Cardiac fibroblast (primary cell): ENCODE measurements at regions not wholly inside any gene's neighbourhood (a gene's known extent, or its start where the extent isn't known, plus 50 kb on each side); places are given as distances from the start of the nearest gene placed in this dataset.

Source experiments
- DNase-seq, 2 donors: peaks; one replicate each; pipeline versions ENCODE4 v3.0.0 to v3.0.0-alpha.2; 2010; ENCODE audit warnings: low read depth in 2 of 2
- H3K4me3 ChIP-seq, 2 donors: replicated peaks in 1 of 2; 1 replicate in 1 of 2; 2 replicates in 1 of 2; pipeline ENCODE4 v1.5.1; 2011; ENCODE audit warnings: low read depth in 2 of 2, low read length in 2 of 2, mild to moderate bottlenecking in 2 of 2, moderate library complexity in 1 of 2
- CTCF ChIP-seq: IDR thresholded peaks from one replicate; pipeline ENCODE4 v1.5.1; 2011; ENCODE audit warnings: low read depth, mild to moderate bottlenecking, low read length, inconsistent platforms

DNA sequence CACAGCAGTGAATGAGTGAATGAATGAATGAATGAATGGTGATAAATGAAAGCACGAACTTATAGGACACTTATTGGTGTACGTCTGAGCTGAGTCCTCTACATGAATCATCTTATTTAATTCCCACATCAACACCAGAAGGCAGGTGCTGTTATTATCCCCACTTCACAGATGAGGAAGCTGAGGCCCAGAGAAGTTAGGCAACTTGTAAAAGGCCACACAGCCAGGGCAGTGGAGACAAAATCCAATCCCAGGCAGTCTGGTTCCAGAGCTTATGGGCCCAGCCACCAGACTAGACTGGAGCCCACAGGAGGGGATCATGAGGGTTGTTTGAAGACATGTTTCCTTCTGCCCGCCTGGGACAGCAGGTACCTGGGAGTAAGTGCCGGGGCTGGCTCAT, 364.0 kb downstream of the MN1 start:
- DNase-seq = no peak
- TF ChIP-seq CTCF = no peak
- no peak overlapping the region for H3K4me3 ChIP-seq

- DNase-seq = peak; percentile 31 to 53
- H3K4me3 ChIP-seq = no peak overlapping the region
- no peak for TF ChIP-seq CTCF
Measured at GRCh38 chr22:27438271-27438980, 363.1 kb downstream of the MN1 start.

DNA sequence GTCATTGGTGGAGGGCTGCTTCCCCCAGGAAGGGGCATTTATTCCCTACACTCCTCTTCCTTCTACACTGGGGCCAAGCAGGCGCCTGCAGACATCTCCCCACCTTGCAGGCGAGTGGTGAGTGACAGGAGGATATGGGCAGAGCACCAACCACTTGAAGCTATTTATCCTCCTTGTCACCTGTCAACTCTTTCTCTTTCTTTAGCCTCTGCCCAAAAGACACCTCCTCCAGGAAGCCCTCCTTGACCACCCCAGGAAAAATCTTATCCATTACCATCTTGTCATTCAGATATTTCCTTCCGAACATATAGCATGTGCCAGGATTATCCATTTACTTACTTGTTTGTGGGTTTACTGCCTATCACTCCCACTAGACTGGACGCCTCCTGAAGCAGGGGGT, 362.4 kb downstream of the MN1 start:
- H3K4me3 ChIP-seq = no peak overlapping the region
- TF ChIP-seq CTCF = no peak
- DNase-seq = no peak

DNA sequence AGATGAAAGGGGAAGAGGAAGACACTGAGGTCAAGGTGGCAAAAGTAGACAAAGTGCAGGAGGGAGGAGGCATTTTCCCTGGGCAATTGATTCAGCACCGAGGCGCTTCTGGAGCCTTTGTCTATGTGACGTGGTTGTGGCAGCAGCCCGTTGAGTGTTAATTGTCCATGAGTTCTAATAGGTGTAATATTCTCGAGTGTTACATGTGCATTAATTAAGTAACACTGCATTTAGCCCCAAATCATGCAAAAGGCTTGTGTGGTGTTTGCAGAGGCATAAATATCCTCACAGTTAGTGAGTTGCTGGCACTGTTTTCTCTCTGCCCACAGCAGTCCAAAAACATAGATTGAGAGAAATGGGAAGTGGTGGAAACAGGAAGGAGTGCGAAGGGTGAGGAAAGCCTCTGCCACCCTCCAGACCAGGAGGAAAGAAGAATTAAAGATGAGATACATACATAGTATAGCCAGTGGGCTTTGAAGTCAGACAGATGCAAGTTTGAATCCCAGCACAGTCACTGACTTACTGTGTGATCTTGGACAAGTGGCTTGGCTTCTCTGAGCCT, 361.2 kb downstream of the MN1 start:
- no peak overlapping the region for H3K4me3 ChIP-seq
- no peak for DNase-seq
- TF ChIP-seq CTCF = no peak

DNA sequence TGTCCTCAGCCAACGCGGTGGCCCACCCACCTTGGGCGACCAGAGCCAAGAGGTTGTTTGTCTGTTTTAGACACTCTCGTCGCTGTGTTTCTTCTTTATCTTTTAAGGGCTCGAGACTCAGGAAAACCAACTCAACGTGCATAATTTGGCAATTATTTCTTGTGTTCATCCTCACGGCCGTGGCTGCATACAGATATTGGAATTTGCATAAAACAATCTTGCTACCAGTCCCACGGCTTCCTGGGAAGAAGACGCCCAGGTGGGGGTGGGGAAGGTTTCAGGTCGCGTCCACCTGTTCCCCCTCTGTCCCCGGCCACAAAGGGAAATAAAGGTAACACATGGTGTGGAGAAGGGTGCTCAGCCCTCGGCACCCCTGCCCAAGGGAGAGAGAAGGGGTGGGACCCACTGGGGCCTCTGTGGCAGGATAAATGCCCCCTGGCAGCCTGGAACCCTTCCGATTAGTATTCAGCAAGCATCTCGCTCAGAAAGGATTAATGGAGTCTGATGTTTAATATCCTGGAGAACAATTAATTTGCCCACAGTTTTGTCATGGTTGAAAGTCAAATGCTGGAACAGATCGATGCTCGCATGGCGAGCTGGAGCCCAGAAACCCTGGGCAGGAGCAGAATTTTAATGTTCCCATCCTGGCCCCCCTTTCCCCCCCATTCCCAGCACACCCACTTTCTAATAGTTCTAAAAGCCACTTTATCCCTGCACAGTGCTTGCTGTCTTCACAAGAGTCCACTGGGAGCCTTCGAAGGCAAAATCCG, 359.7 kb downstream of the MN1 start:
- no peak for DNase-seq
- no peak for TF ChIP-seq CTCF

GRCh38 chr22:27443306-27443705, 358.2 kb downstream of the MN1 start:
- no peak for DNase-seq
- no peak for TF ChIP-seq CTCF
- H3K4me3 ChIP-seq = no peak overlapping the region

More for the DNA sequence above, 359.7 kb downstream of the MN1 start:
- no peak overlapping the region for H3K4me3 ChIP-seq
